NCI-H146 (cell line): ENCODE measurements at regions not wholly inside any gene's neighbourhood (a gene's known extent, or its start where the extent isn't known, plus 50 kb on each side); places are given as distances from the start of the nearest gene placed in this dataset.

Source experiments
- DNase-seq: peaks from one replicate; lab custom pipeline; 2025; lab: John Stamatoyannopoulos, UW

- no peak for DNase-seq
Measured at GRCh38 chr16:11401161-11402050, 56.1 kb downstream of the RMI2 start.

GRCh38 chr16:11402051-11402744 is 56.9 kb downstream of the RMI2 start:
- no peak for DNase-seq

- no peak for DNase-seq
Measured at GRCh38 chr16:11402745-11403533, 57.7 kb downstream of the RMI2 start.

GRCh38 chr16:11403534-11403795 is 58.2 kb downstream of the RMI2 start:
- DNase-seq, result no peak

- no peak for DNase-seq
Measured at GRCh38 chr16:11403920-11404319, 58.7 kb downstream of the RMI2 start.

GRCh38 chr16:11404603-11405002 is 59.3 kb downstream of the RMI2 start:
- DNase-seq, result no peak

GRCh38 chr16:11405331-11406176 is 60.3 kb downstream of the RMI2 start:
- peak; percentile 26 for DNase-seq

GRCh38 chr16:11406177-11406560 is 60.9 kb downstream of the RMI2 start:
- no peak for DNase-seq

GRCh38 chr16:11407047-11407982 is 62.1 kb downstream of the RMI2 start:
- DNase-seq, result peak; percentile 77

- no peak for DNase-seq
Measured at GRCh38 chr16:11408216-11408615, 63.0 kb downstream of the RMI2 start.

- no peak for DNase-seq
Measured at GRCh38 chr16:11409398-11409797, 64.1 kb downstream of the RMI2 start.

- no peak for DNase-seq
Measured at GRCh38 chr16:11410376-11411058, 65.3 kb downstream of the RMI2 start.

GRCh38 chr16:11411059-11411550 is 65.8 kb downstream of the RMI2 start:
- DNase-seq, result no peak

- DNase-seq, result no peak
Measured at GRCh38 chr16:11412175-11412904, 67.1 kb downstream of the RMI2 start.

GRCh38 chr16:11412965-11413887 is 68.0 kb downstream of the RMI2 start:
- no peak for DNase-seq

GRCh38 chr16:11413907-11414595 is 68.8 kb downstream of the RMI2 start:
- no peak for DNase-seq
